NCI-H1436 (cell line): ENCODE measurements at regions not wholly inside any gene's neighbourhood (a gene's known extent, or its start where the extent isn't known, plus 50 kb on each side); places are given as distances from the start of the nearest gene placed in this dataset.
A peak's percentile ranks its signal among the peaks of the same experiment; 100 is the strongest.

Source experiments
- DNase-seq: peaks from one replicate; lab custom pipeline; 2025; lab: John Stamatoyannopoulos, UW

GRCh38 chr12:118760623-118761022, 220.7 kb upstream of the SRRM4 start:
- no peak for DNase-seq

DNA sequence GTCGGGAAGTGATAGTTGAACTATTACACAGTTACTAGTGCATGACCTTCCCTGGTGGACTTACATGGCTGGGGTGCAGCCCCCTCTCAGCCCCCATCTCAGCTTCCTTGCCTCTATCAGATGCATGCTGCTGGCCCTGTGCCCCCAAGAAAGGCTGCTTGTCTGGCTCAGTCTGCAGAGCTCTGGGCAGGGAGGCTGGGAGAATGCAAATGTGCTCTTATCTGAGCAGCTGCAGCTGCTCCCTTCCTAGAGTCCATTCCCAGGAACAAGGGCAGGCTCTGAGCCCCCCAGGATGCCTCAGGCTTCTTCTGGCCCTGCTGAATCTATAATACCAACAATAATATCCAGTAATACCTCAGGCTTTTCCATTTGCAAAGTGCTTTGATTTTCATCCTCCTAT, 218.1 kb upstream of the SRRM4 start:
- no peak for DNase-seq

DNA sequence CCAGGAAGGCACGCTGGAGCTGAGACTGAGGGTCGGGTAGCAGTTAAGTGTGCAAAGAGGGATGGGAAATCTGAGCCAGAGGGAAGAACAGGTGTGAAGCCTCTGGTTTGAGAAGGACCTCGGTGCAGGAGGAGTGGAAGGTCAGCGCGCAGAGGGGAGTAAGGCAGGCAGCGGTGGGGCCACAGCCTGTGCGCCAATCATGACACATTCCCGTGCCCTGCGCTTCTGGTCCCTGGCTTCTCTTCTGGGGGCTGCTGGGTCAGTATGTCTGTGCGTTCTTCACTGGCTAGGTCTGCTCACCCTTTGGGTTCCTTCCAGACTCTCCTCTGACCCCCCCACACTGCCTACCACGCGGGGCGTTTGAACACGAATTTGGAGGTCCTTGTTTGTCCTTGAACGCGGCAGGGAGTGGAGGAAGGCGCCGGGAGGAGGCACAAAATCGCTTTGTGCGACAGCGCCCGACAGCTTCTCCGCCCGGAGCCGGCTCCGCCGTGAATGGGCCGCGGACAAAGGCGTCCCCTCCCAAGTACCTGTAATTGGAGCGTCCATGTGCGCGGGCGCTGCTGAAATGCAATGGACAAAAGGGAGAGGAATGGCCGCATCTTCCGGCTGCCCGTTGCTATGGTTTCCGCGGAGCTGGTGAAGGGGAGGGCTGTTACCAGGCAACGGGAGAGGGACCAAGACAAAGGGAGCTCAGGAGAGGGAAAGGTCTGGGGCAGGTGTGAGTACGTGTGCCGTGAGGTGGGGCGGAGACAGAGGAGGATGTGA, 207.2 kb upstream of the SRRM4 start:
- peak; percentile 91 for DNase-seq

DNA sequence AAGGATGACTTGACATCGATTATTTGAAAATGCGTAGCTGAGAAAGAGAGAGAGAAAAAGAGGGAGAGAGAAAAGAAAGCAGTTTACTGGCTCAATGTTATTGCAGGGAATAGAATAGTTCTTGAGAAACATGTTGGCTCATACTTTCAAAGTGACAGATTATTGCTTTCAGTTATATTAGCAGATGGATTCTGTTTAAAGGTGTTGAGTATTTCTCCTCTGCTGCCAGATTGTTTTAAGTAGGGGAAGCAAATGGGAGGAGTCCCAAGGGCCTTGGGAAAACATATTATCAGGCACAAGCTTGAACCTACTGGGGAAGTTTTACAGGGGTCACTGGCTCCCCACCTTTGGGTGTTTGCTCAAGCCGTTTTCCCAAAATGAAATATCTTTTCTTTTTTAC, 203.8 kb upstream of the SRRM4 start:
- no peak for DNase-seq

DNA sequence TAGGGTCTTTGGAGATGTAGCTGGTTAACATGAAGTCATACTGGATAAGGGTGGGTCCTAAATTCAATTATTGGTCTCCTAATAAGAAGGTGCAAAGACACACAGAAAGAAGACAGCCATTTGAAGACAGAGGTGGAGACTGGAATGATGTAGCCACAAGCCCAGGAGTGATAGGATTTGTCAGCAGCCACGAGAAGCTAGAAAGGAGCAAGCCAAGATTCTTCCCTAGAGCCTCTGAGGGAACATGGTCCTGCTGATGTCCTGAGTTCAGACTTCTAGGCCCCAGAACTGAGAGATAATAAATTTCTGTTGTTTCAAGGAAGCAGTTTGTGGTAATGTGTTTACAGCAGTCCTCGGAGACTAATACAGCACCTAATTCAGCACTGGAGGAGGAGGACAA, 203.3 kb upstream of the SRRM4 start:
- DNase-seq, result no peak

- no peak for DNase-seq
Observed at GRCh38 chr12:118780939-118781338, 200.4 kb upstream of the SRRM4 start.

DNA sequence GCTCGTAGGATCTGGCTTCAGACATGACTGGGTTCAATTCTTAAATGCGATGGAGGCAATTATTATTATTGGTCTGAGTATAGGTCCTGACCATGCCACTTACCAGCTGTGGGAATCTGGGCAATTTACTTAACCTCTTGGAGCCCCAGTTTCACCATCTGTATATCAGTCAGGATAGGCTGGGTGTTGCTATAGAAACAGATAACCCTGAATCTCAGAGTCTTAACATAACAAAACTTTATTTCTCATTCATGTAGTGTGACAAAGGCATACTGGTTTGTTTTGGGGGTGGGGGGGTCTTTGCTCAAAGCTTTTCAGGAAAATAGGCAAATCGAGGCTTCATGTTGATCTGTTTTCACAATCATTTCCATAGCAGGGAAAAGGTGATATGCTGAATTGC, 199.6 kb upstream of the SRRM4 start:
- DNase-seq, result no peak

- DNase-seq, result no peak
Observed at GRCh38 chr12:118783703-118784102, 197.6 kb upstream of the SRRM4 start.

DNA sequence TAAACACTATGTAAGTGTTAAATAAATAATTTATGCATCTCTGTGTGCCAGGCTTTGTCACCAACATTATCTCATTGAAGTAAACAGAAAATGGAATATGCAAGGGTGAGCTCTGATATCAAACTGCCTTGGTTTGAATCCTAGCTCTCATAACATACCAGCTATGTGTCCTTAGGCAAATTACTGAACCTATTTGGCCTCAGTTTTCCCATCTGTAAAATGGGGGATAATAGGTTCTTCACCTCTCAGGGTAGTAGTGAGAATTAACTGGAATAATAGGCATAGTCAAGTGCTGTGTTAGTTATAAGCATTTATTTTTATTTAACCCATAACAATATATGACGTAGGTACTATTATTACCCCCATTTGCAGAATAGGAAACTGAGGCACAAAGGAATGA, 190.8 kb upstream of the SRRM4 start:
- no peak for DNase-seq

GRCh38 chr12:118813778-118814357, 167.5 kb upstream of the SRRM4 start:
- DNase-seq, result no peak

DNA sequence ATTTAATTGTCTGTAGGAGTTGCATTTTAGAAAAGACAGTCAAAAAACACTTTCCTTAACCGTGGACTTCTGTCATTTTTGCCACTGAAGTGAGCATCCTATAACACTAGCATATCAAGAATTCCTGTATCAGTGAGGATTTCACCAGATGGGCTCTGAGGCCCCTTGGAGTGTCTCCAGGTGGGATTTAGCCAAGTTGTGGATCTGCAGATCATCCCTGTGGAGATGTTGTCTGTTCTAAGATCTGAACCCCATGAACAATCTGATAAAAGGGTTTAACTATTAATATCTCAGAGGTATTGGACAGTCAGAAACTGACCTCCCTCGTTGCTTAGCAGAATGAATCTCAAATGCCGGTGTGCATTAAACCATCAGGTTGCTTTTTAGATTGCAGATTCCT, 165.0 kb upstream of the SRRM4 start:
- no peak for DNase-seq

GRCh38 chr12:118821386-118821925, 159.9 kb upstream of the SRRM4 start:
- DNase-seq, result no peak

- DNase-seq, result no peak
Observed at GRCh38 chr12:118822512-118822911, 158.8 kb upstream of the SRRM4 start.

DNA sequence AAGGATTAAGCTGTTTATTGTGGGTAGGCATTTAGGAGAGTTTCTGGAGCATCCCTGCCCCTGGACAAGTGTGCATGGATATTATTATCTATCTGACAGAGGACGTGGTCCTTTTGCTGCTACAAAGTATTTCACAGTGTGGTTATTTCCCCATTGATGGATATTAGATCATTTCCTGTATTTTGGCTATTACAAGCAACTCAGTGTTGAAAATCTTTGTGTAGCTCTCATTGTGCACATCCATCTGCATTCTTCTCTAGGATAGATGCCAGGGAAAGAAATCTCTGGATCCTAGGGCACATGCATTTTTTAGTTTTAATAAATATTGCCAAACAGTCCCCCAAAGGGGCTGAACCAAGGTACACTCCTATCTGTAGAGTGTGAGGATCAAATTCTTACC, 154.3 kb upstream of the SRRM4 start:
- DNase-seq, result no peak

GRCh38 chr12:118827606-118828005, 153.7 kb upstream of the SRRM4 start:
- no peak for DNase-seq

DNA sequence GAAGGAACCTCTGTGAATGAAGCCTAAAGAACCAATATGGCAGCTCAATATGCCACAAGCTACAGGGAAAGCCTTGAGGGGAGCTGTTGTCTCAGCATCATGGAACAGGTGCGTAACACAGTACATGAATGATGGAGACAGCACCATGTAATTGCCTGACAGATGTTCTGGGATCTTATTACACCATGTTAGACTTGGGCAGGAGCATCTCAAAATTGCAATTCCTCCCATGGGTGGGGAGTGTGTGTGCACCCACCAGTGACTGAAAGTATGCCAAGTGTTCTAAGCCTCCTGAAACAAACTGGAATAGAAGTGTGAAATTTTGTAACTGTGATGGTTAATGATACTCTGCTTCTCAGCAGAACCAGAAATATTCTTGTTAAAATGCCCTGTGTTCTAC, 151.0 kb upstream of the SRRM4 start:
- DNase-seq, result no peak

- DNase-seq, result no peak
Observed at GRCh38 chr12:118835926-118836325, 145.4 kb upstream of the SRRM4 start.

- DNase-seq, result no peak
Observed at GRCh38 chr12:118840399-118840798, 140.9 kb upstream of the SRRM4 start.

GRCh38 chr12:118840878-118841277, 140.5 kb upstream of the SRRM4 start:
- no peak for DNase-seq

DNA sequence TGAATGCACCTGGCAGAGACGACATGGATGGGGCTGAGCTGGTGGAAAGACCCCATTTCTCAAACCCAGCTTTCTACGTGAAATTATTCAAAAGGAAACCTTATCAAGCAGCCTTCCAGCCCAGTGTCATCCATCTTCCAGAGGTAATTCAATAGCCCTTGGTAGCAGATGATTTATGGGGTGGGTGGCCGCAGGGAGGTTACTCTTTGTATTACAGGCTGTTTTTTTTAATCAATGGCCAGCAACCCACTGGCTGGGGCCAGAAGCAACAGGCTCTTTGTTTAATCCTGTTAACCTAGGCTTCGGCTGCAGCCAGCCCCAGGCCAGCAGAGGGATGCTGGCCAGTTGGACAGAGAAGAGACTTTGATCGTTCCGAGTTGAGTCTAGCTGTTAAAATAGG, 139.8 kb upstream of the SRRM4 start:
- DNase-seq, result no peak

GRCh38 chr12:118842866-118843265, 138.5 kb upstream of the SRRM4 start:
- no peak for DNase-seq

DNA sequence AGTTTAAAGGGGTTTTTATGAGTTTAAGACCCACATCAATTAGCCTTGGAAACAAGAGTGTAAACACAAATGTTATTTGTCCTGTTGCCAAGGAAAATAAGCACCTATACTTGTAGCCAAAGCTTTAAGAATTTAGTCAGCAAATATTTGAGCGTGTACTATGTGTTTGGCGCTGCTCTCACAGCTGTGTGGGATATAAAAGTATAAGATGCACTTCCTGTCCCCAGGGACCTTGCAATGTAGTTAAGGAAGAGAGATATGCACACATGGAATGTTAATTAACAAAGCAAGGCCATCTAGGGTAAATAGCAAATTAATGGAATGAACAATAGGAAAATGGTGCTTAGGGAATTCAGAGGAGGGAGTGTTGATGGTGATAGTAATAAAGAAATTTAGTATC, 134.9 kb upstream of the SRRM4 start:
- no peak for DNase-seq

GRCh38 chr12:118850244-118850825, 131.0 kb upstream of the SRRM4 start:
- DNase-seq, result no peak
